Ascending aorta (tissue), 2 donors: ENCODE measurements at regions not wholly inside any gene's neighbourhood (a gene's known extent, or its start where the extent isn't known, plus 50 kb on each side); places are given as distances from the start of the nearest gene placed in this dataset.
"Not testable (repeated sequence)": the region's sequence is repeated elsewhere in the genome, so short reads cannot be mapped to it uniquely, and the experiment has no call there.

Experiments
- DNase-seq, 2 donors: peaks; one replicate each; pipeline ENCODE4 v3.0.0-alpha.2; 2019; ENCODE audit warnings: low spot score in 2 of 2
- H3K27ac ChIP-seq, 2 donors: fragments of 200-600 bp; sonication (generic); one replicate each; pipeline ENCODE4 v1.5.1; 2016 to 2017; ENCODE audit warnings: mild to moderate bottlenecking in 1 of 2
- H3K27me3 ChIP-seq: fragments of 200-600 bp; sonication (generic); one replicate; pipeline ENCODE4 v1.5.1; 2017
- H3K36me3 ChIP-seq, 2 donors: fragments of 200-600 bp; sonication (generic); one replicate each; pipeline ENCODE4 v1.5.1; 2016
- H3K4me1 ChIP-seq, 2 donors: fragments of 200-600 bp; sonication (generic); one replicate each; pipeline ENCODE4 v1.5.1; 2016 to 2017; ENCODE audit warnings: mild to moderate bottlenecking in 1 of 2
- H3K4me3 ChIP-seq, 2 donors: fragments of 200-600 bp; sonication (generic); one replicate each; pipeline ENCODE4 v1.5.1; 2016 to 2017; ENCODE audit warnings: mild to moderate bottlenecking in 1 of 2
- H3K9me3 ChIP-seq, 2 donors: fragments of 200-600 bp; sonication (generic); one replicate each; pipeline ENCODE4 v1.5.1; 2016
- intact Hi-C: fragments of 100-400 bp; cut with DNase I; formaldehyde crosslinking; loops from one replicate; pipeline ENCODE4 v1.15.1; 2023
- TF ChIP-seq, protein P1 (sequence below), 3 experiments: fragments of 200-600 bp in 2 of 3; fragments of 450-650 bp in 1 of 3; sonication (generic) in 2 of 3; IDR thresholded peaks; one replicate each; pipeline ENCODE4 v1.5.1; 2016 to 2019; ENCODE audit warnings: antibody characterized with exemption in 3 of 3, mild to moderate bottlenecking in 1 of 3, moderate library complexity in 1 of 3

DNA sequence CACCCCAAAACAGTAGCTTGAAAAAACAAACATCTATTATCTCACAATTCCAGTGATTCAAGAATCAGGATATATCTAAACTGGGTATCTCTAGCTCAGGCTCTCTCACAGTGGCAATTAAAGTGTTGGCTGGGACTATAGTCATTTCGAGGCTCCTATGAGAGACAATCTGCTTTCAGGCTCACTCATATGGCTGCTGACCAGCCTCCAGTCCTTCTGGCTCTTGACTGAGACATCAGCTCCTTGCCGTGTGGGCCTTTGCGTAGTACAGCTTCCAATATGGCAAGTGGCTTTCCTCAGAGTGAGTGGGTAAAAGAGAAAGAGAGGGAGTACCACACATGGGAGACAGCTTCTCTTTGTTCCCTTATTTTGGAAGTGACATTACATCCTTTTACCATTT is 327.2 kb downstream of the CENPW start:
- H3K4me3 ChIP-seq, result no peak overlapping the region
- H3K4me1 ChIP-seq, result peaks cover 0 to 3% of the 10 kb centered on the region in 2 donors
- H3K9me3 ChIP-seq, result peaks cover 0 to 5% of the 10 kb centered on the region in 2 donors
- no peak for DNase-seq
- no peaks in the 10 kb centered on the region for H3K27me3 ChIP-seq
- TF ChIP-seq, protein P1, sequence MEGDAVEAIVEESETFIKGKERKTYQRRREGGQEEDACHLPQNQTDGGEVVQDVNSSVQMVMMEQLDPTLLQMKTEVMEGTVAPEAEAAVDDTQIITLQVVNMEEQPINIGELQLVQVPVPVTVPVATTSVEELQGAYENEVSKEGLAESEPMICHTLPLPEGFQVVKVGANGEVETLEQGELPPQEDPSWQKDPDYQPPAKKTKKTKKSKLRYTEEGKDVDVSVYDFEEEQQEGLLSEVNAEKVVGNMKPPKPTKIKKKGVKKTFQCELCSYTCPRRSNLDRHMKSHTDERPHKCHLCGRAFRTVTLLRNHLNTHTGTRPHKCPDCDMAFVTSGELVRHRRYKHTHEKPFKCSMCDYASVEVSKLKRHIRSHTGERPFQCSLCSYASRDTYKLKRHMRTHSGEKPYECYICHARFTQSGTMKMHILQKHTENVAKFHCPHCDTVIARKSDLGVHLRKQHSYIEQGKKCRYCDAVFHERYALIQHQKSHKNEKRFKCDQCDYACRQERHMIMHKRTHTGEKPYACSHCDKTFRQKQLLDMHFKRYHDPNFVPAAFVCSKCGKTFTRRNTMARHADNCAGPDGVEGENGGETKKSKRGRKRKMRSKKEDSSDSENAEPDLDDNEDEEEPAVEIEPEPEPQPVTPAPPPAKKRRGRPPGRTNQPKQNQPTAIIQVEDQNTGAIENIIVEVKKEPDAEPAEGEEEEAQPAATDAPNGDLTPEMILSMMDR (IDR thresholded peaks at IDR 0.05), result no peak
- intact Hi-C loops, result no loop called here
- H3K36me3 ChIP-seq, result no peaks in the 10 kb centered on the region
- H3K27ac ChIP-seq, result no peak overlapping the region

- intact Hi-C loops, result no loop called here
- H3K27me3 ChIP-seq, result no peaks in the 10 kb centered on the region
- TF ChIP-seq, protein P1 (IDR thresholded peaks at IDR 0.05), result no peak
- no peak overlapping the region for H3K4me3 ChIP-seq
- H3K9me3 ChIP-seq, result peaks cover 0 to 5% of the 10 kb centered on the region in 2 donors
- no peak for DNase-seq
- no peak overlapping the region for H3K27ac ChIP-seq
- peaks cover 0 to 3% of the 10 kb centered on the region in 2 donors for H3K4me1 ChIP-seq
- no peaks in the 10 kb centered on the region for H3K36me3 ChIP-seq
Observed at GRCh38 chr6:126667728-126668127, 327.8 kb downstream of the CENPW start.

GRCh38 chr6:126672649-126673048 is 332.7 kb downstream of the CENPW start:
- Histone ChIP-seq H3K4me3 (no peak overlapping the region), H3K9me3 (peaks cover 0 to 5% of the 10 kb centered on the region in 2 donors), H3K27me3 (no peaks in the 10 kb centered on the region), H3K36me3 (no peaks in the 10 kb centered on the region), H3K4me1 (no peaks in the 10 kb centered on the region), H3K27ac (no peak overlapping the region)
- TF ChIP-seq, protein P1 (IDR thresholded peaks at IDR 0.05), result no peak
- DNase-seq, result no peak
- intact Hi-C loops, result no loop called here

DNA sequence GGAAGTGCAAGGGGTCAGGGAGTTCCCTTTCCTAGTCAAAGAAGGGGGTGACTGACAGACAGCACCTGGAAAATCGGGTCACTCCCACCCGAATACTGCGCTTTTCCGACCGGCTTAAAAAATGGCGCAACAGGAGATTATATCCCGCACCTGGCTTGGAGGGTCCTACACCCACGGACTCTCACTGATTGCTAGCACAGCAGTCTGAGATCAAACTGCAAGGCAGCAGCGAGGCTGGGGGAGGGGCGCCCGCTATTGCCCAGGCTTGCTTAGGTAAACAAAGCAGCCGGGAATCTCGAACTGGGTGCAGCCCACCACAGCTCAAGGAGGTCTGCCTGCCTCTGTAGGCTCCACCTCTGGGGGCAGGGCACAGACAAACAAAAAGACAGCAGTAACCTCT is 333.8 kb downstream of the CENPW start:
- intact Hi-C loops, H3K9me3 ChIP-seq, H3K27ac ChIP-seq, DNase-seq, H3K4me3 ChIP-seq, H3K4me1 ChIP-seq, H3K27me3 ChIP-seq, H3K36me3 ChIP-seq: not testable (repeated sequence)

DNA sequence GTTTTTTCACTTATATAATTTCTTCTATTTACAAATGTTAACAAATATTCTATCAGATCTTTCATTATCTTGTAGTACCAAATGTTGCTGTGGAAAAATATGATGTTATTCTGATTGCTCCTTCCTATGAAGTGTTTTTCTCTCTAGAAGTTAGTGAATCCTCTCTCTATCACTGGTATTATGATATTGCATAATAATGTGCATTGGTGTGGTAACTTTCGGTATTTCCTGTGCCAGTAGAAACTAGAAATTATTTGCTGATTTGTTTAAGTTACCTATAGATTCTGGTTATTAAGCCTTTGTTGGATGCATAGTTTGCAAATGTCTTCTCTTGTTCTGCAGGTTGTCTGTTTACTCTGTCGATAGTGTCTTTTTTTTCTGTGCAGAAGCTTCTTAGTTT is 342.5 kb downstream of the CENPW start:
- Histone ChIP-seq H3K9me3 (no peaks in the 10 kb centered on the region), H3K4me1 (no peaks in the 10 kb centered on the region), H3K36me3 (no peaks in the 10 kb centered on the region), H3K4me3 (no peak overlapping the region), H3K27ac (no peak overlapping the region), H3K27me3 (no peaks in the 10 kb centered on the region)
- DNase-seq, result no peak
- intact Hi-C loops, result no loop called here
- TF ChIP-seq, protein P1 (IDR thresholded peaks at IDR 0.05), result no peak

GRCh38 chr6:126685182-126685581 is 345.3 kb downstream of the CENPW start:
- no peaks in the 10 kb centered on the region for H3K27me3 ChIP-seq
- H3K4me1 ChIP-seq, result no peaks in the 10 kb centered on the region
- no peaks in the 10 kb centered on the region for H3K36me3 ChIP-seq
- no peak overlapping the region for H3K4me3 ChIP-seq
- DNase-seq, result no peak
- TF ChIP-seq, protein P1 (IDR thresholded peaks at IDR 0.05), result no peak
- intact Hi-C loops, result no loop called here
- H3K9me3 ChIP-seq, result no peaks in the 10 kb centered on the region
- H3K27ac ChIP-seq, result no peak overlapping the region
